GM18505 (cell line): ENCODE measurements at regions not wholly inside any gene's neighbourhood (a gene's known extent, or its start where the extent isn't known, plus 50 kb on each side); places are given as distances from the start of the nearest gene placed in this dataset.
"Not testable (repeated sequence)": the region's sequence is repeated elsewhere in the genome, so short reads cannot be mapped to it uniquely, and the experiment has no call there.

ENCODE experiments used
- ATAC-seq: cut with Tn5 transposase; IDR thresholded peaks from one replicate; pipeline ENCODE4 v1.9.1; 2021; ENCODE audit not compliant: unreplicated experiment
- POLR2A ChIP-seq: IDR thresholded peaks from 4 replicates; pipeline ENCODE4 v1.6.1; 2011; ENCODE audit warnings: borderline replicate concordance; ENCODE audit not compliant: insufficient read depth, insufficient read length; ENCODE audit errors: extremely low read depth

- no peak for TF ChIP-seq POLR2A
- peak; percentile 8 for ATAC-seq
Observed at GRCh38 chr4:138775489-138775888, 240.1 kb upstream of the NOCT start.

- no peak for ATAC-seq
- TF ChIP-seq POLR2A = no peak
Observed at GRCh38 chr4:138774940-138775339, 240.6 kb upstream of the NOCT start.

- ATAC-seq = not testable (repeated sequence)
Observed at GRCh38 chr4:138774125-138774524, 241.5 kb upstream of the NOCT start.

- no peak for ATAC-seq
- no peak for TF ChIP-seq POLR2A
Observed at GRCh38 chr4:138773321-138773720, 242.3 kb upstream of the NOCT start.

- TF ChIP-seq POLR2A = no peak
- no peak for ATAC-seq
Observed at GRCh38 chr4:138772366-138772765, 243.2 kb upstream of the NOCT start.

DNA sequence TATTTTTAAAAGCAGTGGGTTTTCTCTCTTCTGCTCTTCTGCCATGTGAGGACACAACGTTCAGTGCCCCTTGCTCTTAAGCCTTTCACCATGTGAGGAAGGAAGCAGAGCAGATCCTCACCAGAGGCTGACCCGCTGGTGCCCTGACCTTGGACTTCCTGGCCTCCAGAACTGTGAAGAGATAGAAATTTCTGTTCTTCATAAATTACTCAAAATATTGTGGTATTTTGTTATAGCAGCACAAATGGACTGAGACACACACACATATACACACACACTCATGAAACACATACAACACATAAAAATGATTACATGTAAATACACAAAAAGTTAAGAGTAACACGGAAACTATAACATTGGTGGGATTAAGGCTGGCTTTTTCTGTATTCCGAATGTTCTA lies 244.8 kb upstream of the NOCT start:
- no peak for ATAC-seq
- no peak for TF ChIP-seq POLR2A

- no peak for ATAC-seq
- no peak for TF ChIP-seq POLR2A
Observed at GRCh38 chr4:138766332-138766731, 249.2 kb upstream of the NOCT start.

- ATAC-seq = no peak
- no peak for TF ChIP-seq POLR2A
Observed at GRCh38 chr4:138765442-138765841, 250.1 kb upstream of the NOCT start.

GRCh38 chr4:138761638-138762220 lies 253.9 kb upstream of the NOCT start:
- TF ChIP-seq POLR2A = no peak
- no peak for ATAC-seq

GRCh38 chr4:138759554-138759902 lies 256.1 kb upstream of the NOCT start:
- no peak for TF ChIP-seq POLR2A
- ATAC-seq = no peak

DNA sequence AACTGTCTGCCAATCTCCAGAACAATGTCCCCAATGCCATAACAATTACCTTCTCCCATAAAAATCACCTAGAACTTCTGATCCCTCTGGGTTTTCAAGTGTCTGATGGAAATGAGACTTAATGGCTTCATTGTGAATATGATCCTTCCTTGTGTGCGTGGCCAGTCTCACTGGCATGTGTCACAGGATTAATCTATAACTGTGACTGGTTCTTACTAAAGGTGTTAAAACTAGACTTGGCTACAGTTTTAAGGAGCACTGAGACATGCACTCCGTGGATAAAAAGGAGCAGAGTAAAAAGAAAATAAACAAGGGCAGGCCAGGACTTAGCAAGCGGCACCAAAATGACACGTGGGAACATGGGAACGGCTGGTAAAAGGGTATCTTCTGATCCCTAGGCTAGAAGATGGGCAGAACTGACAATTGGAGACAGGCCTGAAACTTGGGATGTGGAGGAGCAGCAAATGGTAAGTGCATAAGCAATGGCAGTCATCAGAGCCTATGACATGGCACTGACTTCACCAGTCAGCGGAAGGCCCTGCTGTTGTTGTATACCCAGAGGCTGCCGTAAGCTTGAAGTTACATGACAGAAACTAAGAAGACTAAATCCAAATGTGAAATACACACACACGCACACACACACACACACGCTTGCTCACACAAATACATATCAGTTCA lies 256.6 kb upstream of the NOCT start:
- TF ChIP-seq POLR2A = no peak
- no peak for ATAC-seq

- no peak for TF ChIP-seq POLR2A
- ATAC-seq = no peak
Observed at GRCh38 chr4:138758196-138758595, 257.4 kb upstream of the NOCT start.

DNA sequence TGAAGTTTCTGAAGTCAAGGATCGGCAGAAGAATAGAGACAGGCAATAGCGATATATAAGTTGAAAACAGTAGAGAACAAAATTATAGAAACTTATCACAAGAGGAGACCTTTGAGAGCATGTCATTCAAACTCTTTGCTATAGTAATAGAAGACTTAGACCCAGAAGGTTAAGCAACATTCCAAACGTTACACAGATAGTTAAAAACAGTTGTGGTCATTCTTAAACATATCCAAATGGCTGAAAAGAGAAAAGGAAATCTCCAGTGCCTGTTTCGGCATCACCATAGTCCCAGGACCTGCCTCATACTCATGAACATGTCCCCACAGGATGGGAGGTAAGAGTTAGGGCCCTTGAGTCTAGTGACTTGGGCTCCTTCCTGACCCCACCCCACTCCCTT lies 258.1 kb upstream of the NOCT start:
- no peak for TF ChIP-seq POLR2A
- ATAC-seq = no peak

DNA sequence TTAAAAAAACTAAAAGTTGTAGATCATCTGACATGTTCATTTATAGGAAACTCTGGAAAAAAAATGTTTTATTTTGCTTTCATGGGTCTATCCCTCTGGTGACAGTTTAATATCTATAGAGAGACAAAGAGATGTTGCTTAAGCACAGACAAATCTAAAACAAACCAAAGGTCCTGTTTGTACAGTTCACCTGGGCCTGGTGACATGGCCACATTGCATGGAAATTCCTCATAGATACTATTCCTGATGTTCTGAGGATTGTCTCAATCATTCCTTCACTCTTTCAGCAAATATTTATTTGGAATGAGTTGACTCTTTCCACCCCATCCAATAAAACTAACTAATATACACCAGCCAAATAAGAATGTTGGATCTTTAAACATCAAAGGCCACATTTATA lies 259.1 kb upstream of the NOCT start:
- no peak for ATAC-seq
- no peak for TF ChIP-seq POLR2A

DNA sequence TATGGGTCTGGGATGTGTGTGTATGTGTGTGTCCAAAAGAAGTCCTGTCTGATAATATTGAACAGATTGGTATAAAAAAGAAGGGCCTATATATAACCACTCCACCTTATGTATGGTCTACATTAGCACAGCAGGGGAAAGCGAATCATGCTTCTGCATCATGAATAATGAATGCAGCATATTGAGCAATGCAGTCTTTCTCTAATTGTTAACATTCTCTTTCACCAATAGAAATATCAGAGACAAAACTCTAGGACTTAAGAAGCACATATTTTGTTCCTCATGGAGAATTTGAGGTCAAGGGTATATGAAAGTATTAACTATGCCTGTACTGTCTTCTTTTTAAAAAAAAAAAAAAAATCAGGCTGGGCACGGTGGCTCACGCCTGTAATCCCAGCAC lies 264.3 kb upstream of the NOCT start:
- ATAC-seq = no peak
- no peak for TF ChIP-seq POLR2A
